Activated CD8-positive, alpha-beta T cell treated with anti-CD3 and anti-CD28 coated beads, Interleukin-2, amount 10 ng/mL, durations not matched to agents 7 days and 5 days (primary cell): ENCODE measurements at regions not wholly inside any gene's neighbourhood (a gene's known extent, or its start where the extent isn't known, plus 50 kb on each side); places are given as distances from the start of the nearest gene placed in this dataset.
"Not testable (repeated sequence)": the region's sequence is repeated elsewhere in the genome, so short reads cannot be mapped to it uniquely, and the experiment has no call there.

ENCODE experiments used
- ATAC-seq: fragments of 150-1000 bp; cut with Tn5 transposase; one replicate; pipeline ENCODE4 v1.10.0; 2021; ENCODE audit warnings: moderate library complexity
- CTCF ChIA-PET: fragments of 350-600 bp; sonication (Branson Sonifier 250); formaldehyde crosslinking; loops from one replicate; lab custom pipeline; 2021; ENCODE audit warnings: antibody characterized with exemption; lab: Charles Lee
- POLR2A ChIA-PET: fragments of 350-600 bp; sonication (Branson Sonifier 250); formaldehyde crosslinking; loops from one replicate; lab custom pipeline; 2021; ENCODE audit warnings: antibody characterized with exemption; lab: Charles Lee
- DNase-seq: peaks from one replicate; pipeline ENCODE4 v3.0.0-alpha.2; 2020
- H3K27ac Mint-ChIP-seq: one replicate; pipeline ENCODE4 v1.8.0; 2021; ENCODE audit warnings: mild to moderate bottlenecking, mixed read lengths
- H3K27me3 Mint-ChIP-seq: one replicate; pipeline ENCODE4 v1.8.0; 2021; ENCODE audit warnings: low read depth, mixed read lengths
- H3K36me3 Mint-ChIP-seq: one replicate; pipeline ENCODE4 v1.8.0; 2021; ENCODE audit warnings: low read depth, mixed read lengths
- H3K4me1 Mint-ChIP-seq: one replicate; pipeline ENCODE4 v1.8.0; 2021; ENCODE audit warnings: low read depth, mixed read lengths
- H3K4me3 Mint-ChIP-seq: one replicate; pipeline ENCODE4 v1.8.0; 2021; ENCODE audit warnings: mild to moderate bottlenecking, mixed read lengths
- H3K9me3 Mint-ChIP-seq: one replicate; pipeline ENCODE4 v1.8.0; 2022; ENCODE audit warnings: mixed read lengths; ENCODE audit not compliant: insufficient read depth

DNA sequence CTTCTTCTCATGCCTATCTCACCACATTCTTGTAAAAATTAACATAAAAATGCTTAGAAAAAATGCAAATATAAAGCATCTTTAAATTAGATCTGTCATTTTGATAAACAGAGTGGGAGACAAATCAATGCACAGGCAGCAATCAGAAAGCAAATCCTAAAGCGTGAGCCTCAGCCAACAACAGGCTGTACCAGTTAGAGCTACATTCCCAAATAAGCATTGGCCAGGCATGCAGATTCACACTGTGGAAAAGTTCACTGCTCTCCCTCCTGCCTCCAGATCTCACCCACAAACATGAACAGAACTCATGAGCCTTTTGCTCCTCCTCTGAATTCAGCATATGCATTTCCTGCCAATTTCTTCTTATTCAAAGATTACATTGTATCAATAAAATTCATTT is 115.2 kb upstream of the FAT3 start:
- ATAC-seq (no peak), DNase-seq (no peak)
- Mint-ChIP-seq H3K27ac (no peak overlapping the region), H3K4me1 (no peaks in the 10 kb centered on the region), H3K36me3 (no peaks in the 10 kb centered on the region), H3K9me3 (peaks cover 5% of the 10 kb centered on the region), H3K4me3 (no peak overlapping the region), H3K27me3 (no peaks in the 10 kb centered on the region)
- ChIA-PET POLR2A (no interaction called here), CTCF (no interaction called here)

DNA sequence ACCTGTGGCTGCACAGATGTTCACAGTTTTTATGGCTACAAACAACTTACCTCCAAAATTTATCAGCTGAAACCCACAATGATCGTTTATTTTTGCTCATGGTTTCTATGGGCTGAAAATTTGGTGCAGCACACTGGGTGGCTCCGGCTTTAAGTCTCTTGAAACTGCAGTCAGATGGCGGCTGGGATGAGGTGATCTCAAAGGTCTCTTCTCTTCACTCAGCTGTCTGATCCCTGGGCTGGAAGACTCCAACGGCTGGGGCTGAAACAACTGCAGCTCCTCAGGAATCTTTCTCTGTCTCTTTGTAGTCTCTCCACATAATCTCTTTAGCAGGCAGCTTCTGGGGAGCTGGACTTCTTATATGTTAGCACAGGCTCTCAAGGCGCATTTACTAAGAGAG is 117.3 kb upstream of the FAT3 start:
- H3K4me1 Mint-ChIP-seq = no peaks in the 10 kb centered on the region
- ChIA-PET POLR2A (no interaction called here), CTCF (no interaction called here)
- H3K36me3 Mint-ChIP-seq = no peaks in the 10 kb centered on the region
- H3K27me3 Mint-ChIP-seq = no peaks in the 10 kb centered on the region
- H3K27ac Mint-ChIP-seq = no peak overlapping the region
- no peak overlapping the region for H3K4me3 Mint-ChIP-seq
- DNase-seq (no peak), ATAC-seq (no peak)
- no peaks in the 10 kb centered on the region for H3K9me3 Mint-ChIP-seq

DNA sequence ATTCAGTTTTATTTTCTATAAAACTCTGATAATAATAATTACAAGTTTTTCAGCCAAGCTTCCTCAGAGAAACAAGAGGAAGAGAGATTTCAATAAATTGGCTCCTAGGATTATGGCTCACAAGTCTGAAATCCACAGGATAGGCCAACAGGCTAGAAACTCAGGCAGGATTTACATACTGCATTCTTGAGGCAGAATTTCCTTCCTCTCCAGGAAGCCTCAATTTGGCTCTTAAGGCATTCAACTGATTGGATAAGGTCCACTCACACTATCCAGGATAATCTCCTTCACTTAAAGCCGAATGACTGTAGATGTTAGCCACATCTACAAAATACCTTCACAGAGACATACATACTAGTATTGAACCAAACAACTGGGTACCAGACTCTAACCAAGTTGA is 120.3 kb upstream of the FAT3 start:
- POLR2A ChIA-PET = no interaction called here
- Mint-ChIP-seq H3K4me1 (no peaks in the 10 kb centered on the region), H3K27ac (no peak overlapping the region), H3K9me3 (no peaks in the 10 kb centered on the region), H3K36me3 (no peaks in the 10 kb centered on the region), H3K27me3 (no peaks in the 10 kb centered on the region), H3K4me3 (no peak overlapping the region)
- ATAC-seq = no peak
- CTCF ChIA-PET = no interaction called here
- no peak for DNase-seq

DNA sequence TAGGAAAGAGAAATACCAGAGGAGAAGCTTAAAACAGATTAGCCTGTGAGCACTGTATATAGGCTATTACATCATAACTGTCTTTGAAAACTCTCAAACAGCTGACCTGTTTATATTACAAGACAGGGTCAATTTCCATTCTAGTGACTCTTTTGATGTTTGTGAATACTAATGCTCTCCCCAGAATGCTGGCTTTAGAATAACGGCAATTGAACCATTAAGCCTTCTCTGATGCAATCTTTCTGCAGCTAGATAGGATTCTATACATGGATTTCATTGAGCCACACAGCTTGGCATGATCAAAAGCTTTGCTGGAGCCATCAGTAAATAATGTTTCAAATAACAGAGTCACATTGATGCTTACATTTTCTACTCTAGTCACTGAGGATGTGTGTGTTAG is 122.7 kb upstream of the FAT3 start:
- Mint-ChIP-seq H3K27ac (no peak overlapping the region), H3K9me3 (no peaks in the 10 kb centered on the region), H3K36me3 (no peaks in the 10 kb centered on the region), H3K4me1 (no peaks in the 10 kb centered on the region), H3K4me3 (no peak overlapping the region), H3K27me3 (no peaks in the 10 kb centered on the region)
- ATAC-seq = no peak
- ChIA-PET POLR2A (no interaction called here), CTCF (no interaction called here)
- no peak for DNase-seq

DNA sequence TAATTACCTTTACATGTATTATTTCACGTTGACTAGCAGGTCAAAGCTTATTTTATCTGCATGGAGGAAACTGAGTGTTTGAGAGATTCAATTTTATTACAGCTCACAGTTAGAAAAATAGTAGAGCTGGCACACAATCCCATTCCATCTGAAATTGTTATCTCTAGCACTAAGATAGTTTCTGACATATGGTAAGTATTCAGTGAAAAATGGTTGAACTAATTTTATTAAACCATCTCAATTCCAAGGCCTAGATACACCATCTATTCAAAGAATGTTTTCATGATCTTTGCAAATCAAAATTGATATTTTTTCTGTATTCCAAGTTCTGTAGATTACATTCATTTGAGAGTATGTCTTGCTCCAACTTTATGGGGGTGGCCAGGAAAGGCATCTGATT is 125.4 kb upstream of the FAT3 start:
- ChIA-PET CTCF (no interaction called here), POLR2A (no interaction called here)
- H3K27me3 Mint-ChIP-seq = no peaks in the 10 kb centered on the region
- no peak overlapping the region for H3K4me3 Mint-ChIP-seq
- H3K27ac Mint-ChIP-seq = no peak overlapping the region
- H3K36me3 Mint-ChIP-seq = no peaks in the 10 kb centered on the region
- ATAC-seq = no peak
- H3K9me3 Mint-ChIP-seq = no peaks in the 10 kb centered on the region
- no peaks in the 10 kb centered on the region for H3K4me1 Mint-ChIP-seq
- DNase-seq = no peak

DNA sequence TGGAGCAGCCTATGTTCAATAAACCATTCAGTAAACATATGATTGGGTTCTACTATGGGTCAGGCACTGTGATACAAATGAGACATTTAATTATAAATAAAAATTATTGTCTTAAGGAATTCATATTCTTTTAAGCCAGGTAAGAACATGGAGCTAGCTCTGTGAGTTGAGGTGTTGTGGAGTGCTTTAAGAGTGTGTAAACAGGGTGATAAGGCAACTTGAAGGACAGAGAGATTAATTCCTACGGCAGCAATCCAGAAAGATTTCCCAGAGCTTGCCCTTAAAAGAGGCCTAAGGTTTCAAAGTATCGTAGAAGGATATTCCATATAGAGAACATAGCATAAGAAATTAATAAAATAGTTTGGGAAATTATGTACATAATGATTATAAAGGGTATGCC is 126.4 kb upstream of the FAT3 start:
- no peak overlapping the region for H3K27ac Mint-ChIP-seq
- ATAC-seq = no peak
- DNase-seq = no peak
- ChIA-PET CTCF (no interaction called here), POLR2A (no interaction called here)
- H3K9me3 Mint-ChIP-seq = peaks cover 4% of the 10 kb centered on the region
- H3K4me1 Mint-ChIP-seq = no peaks in the 10 kb centered on the region
- H3K27me3 Mint-ChIP-seq = no peaks in the 10 kb centered on the region
- H3K4me3 Mint-ChIP-seq = no peak overlapping the region
- no peaks in the 10 kb centered on the region for H3K36me3 Mint-ChIP-seq

DNA sequence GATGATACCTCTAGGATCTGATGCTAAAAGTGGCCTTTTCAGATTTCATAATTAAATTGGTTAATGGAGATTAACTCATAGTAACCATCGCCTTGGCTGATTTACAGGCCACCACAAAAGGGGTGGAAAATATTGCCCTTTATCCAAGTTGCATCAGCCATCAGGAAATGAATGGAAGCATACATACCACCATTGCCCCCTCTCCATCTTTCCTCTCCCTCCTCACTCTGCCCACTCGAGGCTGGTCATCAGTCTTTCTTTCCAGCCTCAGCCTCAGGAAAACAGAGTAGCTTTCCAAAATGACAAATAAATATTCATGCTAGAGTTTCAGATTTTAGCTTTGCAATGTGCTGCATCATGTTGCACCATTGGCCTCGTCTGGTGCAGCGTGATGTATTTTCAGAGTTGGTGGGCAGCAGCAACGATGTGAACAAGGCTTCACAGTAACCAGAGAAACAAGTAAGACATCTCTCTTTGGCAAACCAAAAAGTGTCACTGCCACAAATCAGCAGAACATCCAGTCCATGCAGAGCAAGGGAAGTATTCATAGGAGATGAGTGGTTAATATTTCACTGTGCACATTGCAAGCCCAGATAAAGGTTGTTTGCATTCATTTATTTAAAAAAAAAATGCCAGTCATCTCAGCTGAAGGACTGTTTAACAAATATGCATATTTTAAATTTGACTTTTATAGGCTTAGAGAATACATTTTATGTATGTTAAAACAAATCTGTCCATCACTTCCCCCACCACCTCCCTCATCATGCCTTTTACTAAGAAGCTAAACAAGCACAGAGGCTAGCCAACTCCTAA is 136.7 kb upstream of the FAT3 start:
- no peak for DNase-seq
- Mint-ChIP-seq H3K4me1 (no peaks in the 10 kb centered on the region), H3K27ac (no peak overlapping the region), H3K36me3 (no peaks in the 10 kb centered on the region), H3K27me3 (no peaks in the 10 kb centered on the region), H3K4me3 (no peak overlapping the region), H3K9me3 (peaks cover 3% of the 10 kb centered on the region)
- ChIA-PET CTCF (no interaction called here), POLR2A (no interaction called here)
- ATAC-seq = no peak

DNA sequence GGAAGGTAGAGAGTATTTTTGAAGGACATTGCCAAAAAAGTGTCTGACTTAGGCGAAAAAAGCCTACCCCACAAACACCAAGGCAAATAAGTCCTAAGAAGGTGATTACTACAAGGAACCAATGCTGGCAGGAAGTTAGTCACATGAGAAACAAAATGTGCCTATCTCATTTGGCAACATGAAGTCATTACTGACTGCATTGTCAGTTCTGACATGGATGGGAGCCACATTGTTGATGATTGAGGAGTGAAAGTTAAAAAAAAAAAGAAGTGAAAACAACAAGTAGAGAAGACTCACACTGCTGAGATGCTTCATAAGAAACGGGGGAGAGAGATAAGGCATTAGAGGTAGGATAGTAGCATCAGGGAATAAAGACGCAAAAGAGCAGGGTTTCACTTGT is 141.5 kb upstream of the FAT3 start:
- Mint-ChIP-seq H3K27ac (no peak overlapping the region), H3K36me3 (no peaks in the 10 kb centered on the region), H3K4me1 (no peaks in the 10 kb centered on the region), H3K27me3 (no peaks in the 10 kb centered on the region), H3K9me3 (peaks cover 3% of the 10 kb centered on the region), H3K4me3 (no peak overlapping the region)
- ATAC-seq (no peak), DNase-seq (no peak)
- ChIA-PET CTCF (no interaction called here), POLR2A (no interaction called here)

DNA sequence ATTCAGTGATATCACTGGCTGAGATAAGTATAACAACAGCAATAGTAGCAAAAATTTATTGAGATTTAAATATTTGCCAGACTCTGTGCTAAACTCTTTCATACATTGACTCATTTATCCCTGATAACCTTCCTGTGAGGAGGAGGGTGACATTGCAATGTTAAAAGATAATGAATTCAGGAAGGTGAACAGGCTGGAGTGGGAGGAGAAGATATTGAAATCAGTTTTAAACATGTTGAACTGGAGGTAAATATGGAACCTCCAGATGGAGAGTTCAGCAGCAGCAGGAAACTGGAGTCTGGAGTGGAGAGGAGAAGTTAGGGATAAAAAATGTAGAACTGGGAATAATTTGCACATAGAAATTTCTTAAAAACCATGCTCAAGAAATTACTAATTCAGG is 142.0 kb upstream of the FAT3 start:
- Mint-ChIP-seq H3K4me1 (no peaks in the 10 kb centered on the region), H3K4me3 (no peak overlapping the region), H3K27me3 (no peaks in the 10 kb centered on the region), H3K27ac (no peak overlapping the region), H3K36me3 (no peaks in the 10 kb centered on the region), H3K9me3 (peaks cover 3% of the 10 kb centered on the region)
- DNase-seq (no peak), ATAC-seq (no peak)
- ChIA-PET POLR2A (no interaction called here), CTCF (no interaction called here)

DNA sequence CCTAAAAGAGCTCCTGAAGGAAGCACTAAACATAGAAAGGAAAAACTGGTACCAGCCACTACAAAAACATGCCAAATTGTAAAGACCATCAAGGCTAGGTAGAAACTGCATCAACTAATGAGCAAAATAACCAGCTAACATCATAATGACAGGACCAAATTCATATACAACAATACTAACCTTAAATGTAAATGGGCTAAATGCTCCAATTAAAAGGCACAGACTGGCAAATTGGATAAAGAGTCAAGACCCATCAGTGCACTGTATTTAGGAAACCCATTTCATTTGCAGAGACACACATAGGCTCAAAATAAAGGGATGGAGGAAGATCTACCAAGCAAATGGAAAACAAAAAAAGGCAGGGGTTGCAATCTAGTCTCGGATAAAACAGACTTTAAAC is 150.1 kb upstream of the FAT3 start:
- H3K27me3 Mint-ChIP-seq, H3K9me3 Mint-ChIP-seq, H3K36me3 Mint-ChIP-seq, H3K4me3 Mint-ChIP-seq, CTCF ChIA-PET, ATAC-seq, POLR2A ChIA-PET, H3K4me1 Mint-ChIP-seq, H3K27ac Mint-ChIP-seq, DNase-seq: not testable (repeated sequence)

DNA sequence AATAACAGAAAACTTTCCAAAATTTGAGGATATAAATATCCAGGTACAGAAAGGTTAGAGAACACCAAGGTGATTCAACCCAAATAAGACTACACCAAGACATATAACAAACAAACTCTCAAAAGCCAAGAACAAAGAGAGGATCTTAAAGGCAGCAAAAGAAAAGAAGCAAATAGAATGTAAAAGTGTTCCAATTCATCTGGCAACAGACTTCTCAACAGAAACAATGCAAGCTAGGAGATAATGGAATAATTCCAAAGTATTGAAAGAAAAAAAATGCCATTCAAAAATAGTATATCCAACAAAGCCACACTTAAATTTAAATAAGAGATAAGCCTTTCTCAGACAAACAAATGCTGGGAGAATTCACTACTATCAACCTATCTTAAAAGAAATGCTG is 153.0 kb upstream of the FAT3 start:
- ChIA-PET POLR2A (no interaction called here), CTCF (no interaction called here)
- DNase-seq (no peak), ATAC-seq (no peak)
- no peaks in the 10 kb centered on the region for H3K36me3 Mint-ChIP-seq
- no peaks in the 10 kb centered on the region for H3K27me3 Mint-ChIP-seq
- no peak overlapping the region for H3K4me3 Mint-ChIP-seq
- no peak overlapping the region for H3K27ac Mint-ChIP-seq
- H3K4me1 Mint-ChIP-seq = no peaks in the 10 kb centered on the region
- H3K9me3 Mint-ChIP-seq = peaks cover 13% of the 10 kb centered on the region

DNA sequence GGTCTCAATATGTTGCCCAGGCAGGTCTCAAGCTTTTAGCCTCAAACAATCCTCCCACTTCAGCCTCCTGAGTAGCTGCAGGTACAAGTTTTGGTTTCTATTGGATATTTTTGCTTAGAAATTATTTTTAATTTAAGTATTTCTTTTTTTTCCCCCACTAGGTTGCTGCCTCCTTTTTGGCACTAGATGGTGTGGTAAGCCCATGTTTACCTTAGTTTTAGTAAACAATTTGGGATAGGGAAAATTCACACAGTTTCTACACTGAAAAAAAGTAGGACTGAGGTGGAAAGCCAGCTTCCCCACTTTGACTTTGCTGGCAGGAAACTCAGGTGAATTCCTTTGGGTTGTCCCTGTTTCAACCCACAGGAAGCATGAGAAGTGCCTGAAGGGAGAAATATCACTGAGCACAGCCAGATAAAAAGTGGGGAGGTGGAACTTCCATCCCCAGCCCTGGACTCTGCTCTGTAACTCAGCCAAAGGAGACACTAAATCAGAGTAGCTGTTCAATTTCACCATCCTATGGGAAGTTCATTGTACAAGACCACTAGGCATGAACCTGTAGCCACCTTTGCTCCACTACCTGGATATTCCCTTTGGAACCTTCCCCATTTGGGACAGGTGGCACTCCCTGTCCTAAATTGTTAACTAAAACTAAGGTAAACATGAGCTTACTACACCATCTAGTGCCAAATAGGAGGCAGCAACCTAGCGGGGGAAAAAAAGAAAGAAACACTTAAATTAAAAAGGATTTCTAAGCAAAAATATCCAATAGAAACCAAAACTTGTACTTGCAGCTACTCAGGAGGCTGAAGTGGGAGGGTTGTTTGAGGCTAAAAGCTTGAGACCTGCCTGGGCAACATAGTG is 154.4 kb upstream of the FAT3 start:
- no peaks in the 10 kb centered on the region for H3K36me3 Mint-ChIP-seq
- H3K9me3 Mint-ChIP-seq = peaks cover 13% of the 10 kb centered on the region
- ChIA-PET CTCF (no interaction called here), POLR2A (no interaction called here)
- DNase-seq (no peak), ATAC-seq (no peak)
- H3K4me1 Mint-ChIP-seq = no peaks in the 10 kb centered on the region
- H3K27me3 Mint-ChIP-seq = no peaks in the 10 kb centered on the region
- no peak overlapping the region for H3K27ac Mint-ChIP-seq
- H3K4me3 Mint-ChIP-seq = no peak overlapping the region
